ENCODE measurements at regions not wholly inside any gene's neighbourhood (a gene's known extent, or its start where the extent isn't known, plus 50 kb on each side); places are given as distances from the start of the nearest gene placed in this dataset.

GRCh38 chr5:136423944-136424606 lies 58.7 kb upstream of the TRPC7 start:
- DNase-seq (ENCODE audit: low read depth in 4 of 4, low spot score in 1 of 4) = no peak

- no peak for DNase-seq (ENCODE audit: low read depth in 4 of 4, low spot score in 1 of 4)
These were observed 55.0 kb upstream of the TRPC7 start for GRCh38 chr5:136420168-136420898.

GRCh38 chr5:136418301-136418700 lies 53.0 kb upstream of the TRPC7 start:
- no peak for DNase-seq (ENCODE audit: low read depth in 4 of 4, low spot score in 1 of 4)

Data from stimulated activated CD4-positive, alpha-beta T cell treated with anti-CD3 and anti-CD28 coated beads, Interleukin-1b, Interleukin-23, amount 100 ng/mL, for 24 hours (primary cell).